H1 (cell line): ENCODE measurements at regions not wholly inside any gene's neighbourhood (a gene's known extent, or its start where the extent isn't known, plus 50 kb on each side); places are given as distances from the start of the nearest gene placed in this dataset.

ENCODE experiments used
- CBX8 ChIP-seq: fragments of 300-800, 300-1000 bp; sonication (generic); IDR thresholded peaks from 2 replicates; pipeline ENCODE4 v1.7.1; 2016; ENCODE audit warnings: low read depth, low read length, borderline replicate concordance
- EP300 ChIP-seq, 2 experiments: IDR thresholded peaks; 1 replicate in 1 of 2; 2 replicates in 1 of 2; pipeline ENCODE4 v1.6.1; 2011 to 2012; ENCODE audit warnings: low read depth in 2 of 2, low read length in 2 of 2, mild to moderate bottlenecking in 2 of 2, borderline replicate concordance in 1 of 2, inconsistent platforms in 1 of 2, moderate library complexity in 1 of 2

- TF ChIP-seq EP300 (IDR thresholded peaks at IDR 0.05; ENCODE audit: borderline replicate concordance in 1 of 2, low read depth in 2 of 2, low read length in 2 of 2) (no peak), CBX8 (no peak)
Observed at GRCh38 chr3:6805236-6805635, 55.7 kb upstream of the GRM7 start (continued).
